CD14-positive monocyte (primary cell): ENCODE measurements at regions not wholly inside any gene's neighbourhood (a gene's known extent, or its start where the extent isn't known, plus 50 kb on each side); places are given as distances from the start of the nearest gene placed in this dataset.

Experiments used
- DNase-seq, 3 donors: peaks; one replicate each; pipeline ENCODE4 v3.0.0-alpha.2; 2011 to 2022
- H2AFZ ChIP-seq: 2 replicates; pipeline ENCODE4 v1.6.0; 2012; ENCODE audit warnings: mild to moderate bottlenecking, low read depth, low read length, inconsistent platforms; ENCODE audit not compliant: insufficient read depth, poor library complexity, severe bottlenecking
- H3K27ac ChIP-seq, 2 donors: 1 replicate in 1 of 2; 2 replicates in 1 of 2; pipeline ENCODE4 v1.5.1; 2012 to 2013; ENCODE audit warnings: low read length in 2 of 2, control low read depth in 1 of 2, inconsistent platforms in 1 of 2, low read depth in 1 of 2, mild to moderate bottlenecking in 1 of 2
- H3K27me3 ChIP-seq, 2 donors: one replicate each; pipeline versions ENCODE4 v1.6.0 to v1.6.1; 2011 to 2013; ENCODE audit warnings: low read length in 2 of 2; ENCODE audit not compliant: control insufficient read depth in 2 of 2, insufficient read depth in 2 of 2
- H3K36me3 ChIP-seq, 2 donors: replicated peaks in 1 of 2; 1 replicate in 1 of 2; 2 replicates in 1 of 2; pipeline versions ENCODE4 v1.5.1 to v1.6.1; 2012 to 2013; ENCODE audit warnings: low read length in 2 of 2, control low read depth in 1 of 2, inconsistent platforms in 1 of 2, mild to moderate bottlenecking in 1 of 2; ENCODE audit not compliant: insufficient read depth in 2 of 2, control insufficient read depth in 1 of 2
- H3K4me1 ChIP-seq, 2 donors: 1 replicate in 1 of 2; 2 replicates in 1 of 2; pipeline versions ENCODE4 v1.5.1 to v1.6.1; 2012 to 2013; ENCODE audit warnings: low read length in 2 of 2, control low read depth in 1 of 2, inconsistent platforms in 1 of 2, mild to moderate bottlenecking in 1 of 2, moderate library complexity in 1 of 2; ENCODE audit not compliant: insufficient read depth in 2 of 2, control insufficient read depth in 1 of 2
- H3K4me2 ChIP-seq: replicated peaks from 2 replicates; pipeline ENCODE3; 2012; ENCODE audit warnings: low read length, moderate library complexity, mild to moderate bottlenecking; ENCODE audit not compliant: poor library complexity, severe bottlenecking; ENCODE audit errors: extremely low read depth
- H3K4me3 ChIP-seq, 3 experiments: fragments of 200-600 bp in 1 of 3; sonication (generic) in 1 of 3; replicated peaks in 1 of 3; 1 replicate in 2 of 3; 2 replicates in 1 of 3; pipeline ENCODE4 v1.5.1; 2011 to 2013; ENCODE audit warnings: low read length in 3 of 3, mild to moderate bottlenecking in 3 of 3, control low read depth in 2 of 3, low read depth in 2 of 3, inconsistent platforms in 1 of 3, moderate library complexity in 1 of 3
- H3K79me2 ChIP-seq: 2 replicates; pipeline ENCODE4 v1.6.0; 2012; ENCODE audit warnings: mild to moderate bottlenecking, control low read depth, inconsistent platforms, low read length, moderate library complexity; ENCODE audit not compliant: insufficient read depth
- H3K9ac ChIP-seq: 2 replicates; pipeline ENCODE4 v1.6.0; 2017; ENCODE audit warnings: low read length, mild to moderate bottlenecking; ENCODE audit not compliant: insufficient read depth, poor library complexity, severe bottlenecking
- H3K9me3 ChIP-seq, 2 donors: replicated peaks in 1 of 2; 1 replicate in 1 of 2; 2 replicates in 1 of 2; pipeline versions ENCODE4 v1.5.1 to v1.6.1; 2012 to 2013; ENCODE audit warnings: low read length in 2 of 2, control low read depth in 1 of 2; ENCODE audit not compliant: control insufficient read depth in 1 of 2, insufficient read depth in 1 of 2
- H4K20me1 ChIP-seq: 2 replicates; pipeline ENCODE4 v1.6.0; 2012; ENCODE audit warnings: mild to moderate bottlenecking, low read length, control low read depth, moderate library complexity; ENCODE audit not compliant: insufficient read depth
- H3K27ac Mint-ChIP-seq, 7 donors: one replicate each; pipeline ENCODE4 v1.8.0; 2020; ENCODE audit warnings: mild to moderate bottlenecking in 7 of 7, mixed read lengths in 7 of 7, moderate library complexity in 6 of 7, inconsistent platforms in 2 of 7
- H3K27me3 Mint-ChIP-seq, 3 donors: one replicate each; pipeline ENCODE4 v1.8.0; 2021 to 2022; ENCODE audit warnings: low read depth in 3 of 3, mild to moderate bottlenecking in 3 of 3, mixed read lengths in 3 of 3, moderate library complexity in 3 of 3, inconsistent platforms in 1 of 3
- H3K36me3 Mint-ChIP-seq, 2 donors: one replicate each; pipeline ENCODE4 v1.8.0; 2020; ENCODE audit warnings: mixed read lengths in 2 of 2, inconsistent platforms in 1 of 2, mild to moderate bottlenecking in 1 of 2
- H3K4me1 Mint-ChIP-seq: one replicate; pipeline ENCODE4 v1.8.0; 2020; ENCODE audit warnings: mild to moderate bottlenecking, mixed read lengths
- H3K4me3 Mint-ChIP-seq, 2 donors: one replicate each; pipeline ENCODE4 v1.8.0; 2020; ENCODE audit warnings: mild to moderate bottlenecking in 2 of 2, mixed read lengths in 2 of 2, moderate library complexity in 1 of 2
- H3K9me3 Mint-ChIP-seq, 7 donors: one replicate each; pipeline ENCODE4 v1.8.0; 2020 to 2022; ENCODE audit warnings: mixed read lengths in 7 of 7, mild to moderate bottlenecking in 6 of 7, moderate library complexity in 6 of 7, inconsistent platforms in 2 of 7
- WGBS: methylation state at CpG from one replicate; pipeline ENCODE4 v1.1.5; 2013; ENCODE audit warnings: missing lambda C conversion rate; ENCODE audit not compliant: insufficient coverage; 5-methylcytosine and 5-hydroxymethylcytosine counted together
- intact Hi-C, 2 donors: fragments of 100-400 bp; cut with micrococcal nuclease; formaldehyde crosslinking; loops; one replicate each; pipeline versions ENCODE4 v1.15.0 to v1.15.1; 2023
- TF ChIP-seq, protein P1 (sequence below): fragments of 200-600 bp; IDR thresholded peaks from one replicate; pipeline ENCODE4 v1.8.0; 2022; ENCODE audit warnings: antibody characterized with exemption, mild to moderate bottlenecking

DNA sequence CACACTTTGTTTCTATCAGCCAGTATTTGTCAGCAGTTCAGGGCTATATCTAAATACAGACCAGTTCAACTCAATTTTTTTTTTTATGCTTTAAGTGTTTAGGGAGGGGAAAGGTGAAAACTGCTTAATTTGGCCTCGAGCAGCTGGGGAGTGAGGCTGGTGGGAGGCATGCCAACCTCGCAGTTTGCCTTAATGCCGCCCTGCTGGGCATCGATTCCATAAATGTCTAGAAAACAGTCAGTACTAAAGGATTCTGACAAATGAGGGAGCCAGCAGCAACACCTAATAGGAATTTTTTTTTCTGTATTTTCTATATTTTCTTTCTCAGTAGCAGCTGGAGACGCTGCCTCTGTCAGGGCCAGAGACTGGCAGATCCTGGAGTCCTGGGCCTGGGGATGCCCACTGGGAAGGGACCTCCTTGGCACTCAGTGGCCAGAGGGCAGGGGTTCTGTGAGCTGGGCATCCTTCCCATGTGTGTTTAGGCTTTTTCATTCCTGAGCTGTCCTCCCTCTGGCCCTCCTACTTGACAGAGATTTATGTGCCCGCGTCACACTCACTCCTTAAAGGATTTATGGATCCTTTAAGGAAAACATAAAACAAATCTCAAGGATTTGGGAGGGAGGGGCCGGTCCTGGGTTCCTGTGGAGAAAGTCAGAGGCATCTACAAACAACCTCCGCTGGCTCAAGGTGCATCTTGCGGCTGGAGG is 117.8 kb downstream of the WNT5A start:
- Histone ChIP-seq H4K20me1 (no peaks in the 10 kb centered on the region), H3K27me3 (no peaks in the 10 kb centered on the region), H3K9me3 (peaks cover 0 to 3% of the 10 kb centered on the region in 2 donors), H2AFZ (no peak overlapping the region), H3K4me1 (no peaks in the 10 kb centered on the region), H3K4me3 (no peak overlapping the region), H3K9ac (no peak overlapping the region), H3K79me2 (no peaks in the 10 kb centered on the region), H3K27ac (no peak overlapping the region), H3K36me3 (no peaks in the 10 kb centered on the region), H3K4me2 (no peak overlapping the region)
- TF ChIP-seq, protein P1, sequence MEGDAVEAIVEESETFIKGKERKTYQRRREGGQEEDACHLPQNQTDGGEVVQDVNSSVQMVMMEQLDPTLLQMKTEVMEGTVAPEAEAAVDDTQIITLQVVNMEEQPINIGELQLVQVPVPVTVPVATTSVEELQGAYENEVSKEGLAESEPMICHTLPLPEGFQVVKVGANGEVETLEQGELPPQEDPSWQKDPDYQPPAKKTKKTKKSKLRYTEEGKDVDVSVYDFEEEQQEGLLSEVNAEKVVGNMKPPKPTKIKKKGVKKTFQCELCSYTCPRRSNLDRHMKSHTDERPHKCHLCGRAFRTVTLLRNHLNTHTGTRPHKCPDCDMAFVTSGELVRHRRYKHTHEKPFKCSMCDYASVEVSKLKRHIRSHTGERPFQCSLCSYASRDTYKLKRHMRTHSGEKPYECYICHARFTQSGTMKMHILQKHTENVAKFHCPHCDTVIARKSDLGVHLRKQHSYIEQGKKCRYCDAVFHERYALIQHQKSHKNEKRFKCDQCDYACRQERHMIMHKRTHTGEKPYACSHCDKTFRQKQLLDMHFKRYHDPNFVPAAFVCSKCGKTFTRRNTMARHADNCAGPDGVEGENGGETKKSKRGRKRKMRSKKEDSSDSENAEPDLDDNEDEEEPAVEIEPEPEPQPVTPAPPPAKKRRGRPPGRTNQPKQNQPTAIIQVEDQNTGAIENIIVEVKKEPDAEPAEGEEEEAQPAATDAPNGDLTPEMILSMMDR: no peak
- no peaks in the 10 kb centered on the region for H3K4me1 Mint-ChIP-seq
- peaks cover 0 to 4% (median 0%) of the 10 kb centered on the region in 7 donors for H3K9me3 Mint-ChIP-seq
- no peak overlapping the region for H3K27ac Mint-ChIP-seq
- no peaks in the 10 kb centered on the region for H3K36me3 Mint-ChIP-seq
- H3K27me3 Mint-ChIP-seq: peaks cover 0 to 3% (median 1%) of the 10 kb centered on the region in 3 donors
- WGBS: 58% methylated on average over 3 of the region's 10 CpGs
- no peak overlapping the region for H3K4me3 Mint-ChIP-seq
- no peak for DNase-seq
- intact Hi-C loops: no loop called here

DNA sequence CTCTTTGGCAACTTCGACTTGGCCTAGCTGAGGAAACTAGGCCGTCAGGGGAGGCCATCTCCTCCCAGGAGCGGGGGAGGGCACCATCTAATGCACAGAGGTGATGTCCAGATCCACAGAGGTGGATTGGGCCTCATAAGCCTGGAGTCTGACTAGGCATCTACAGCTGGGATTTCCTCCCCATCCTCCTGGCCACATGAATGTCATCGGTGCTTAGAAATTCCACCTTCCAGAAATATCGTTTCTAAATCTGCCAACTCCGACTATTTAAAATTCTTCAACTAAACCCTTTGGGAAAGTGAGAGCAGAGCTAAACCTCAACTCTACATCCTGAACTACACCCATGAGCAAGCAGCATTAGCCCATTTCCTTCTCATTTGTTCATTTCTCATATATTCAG is 118.7 kb downstream of the WNT5A start:
- no peak overlapping the region for H2AFZ ChIP-seq
- Mint-ChIP-seq H3K9me3 (peaks cover 0 to 4% (median 0%) of the 10 kb centered on the region in 7 donors), H3K27me3 (peaks cover 0 to 3% (median 1%) of the 10 kb centered on the region in 3 donors), H3K4me1 (no peaks in the 10 kb centered on the region), H3K36me3 (no peaks in the 10 kb centered on the region), H3K4me3 (no peak overlapping the region), H3K27ac (no peak overlapping the region)
- no peaks in the 10 kb centered on the region for H3K36me3 ChIP-seq
- H3K27ac ChIP-seq: no peak overlapping the region
- TF ChIP-seq, protein P1: no peak
- no peaks in the 10 kb centered on the region for H4K20me1 ChIP-seq
- H3K27me3 ChIP-seq: no peaks in the 10 kb centered on the region
- no peak for DNase-seq
- intact Hi-C loops: no loop called here
- H3K4me2 ChIP-seq: no peak overlapping the region
- no peak overlapping the region for H3K9ac ChIP-seq
- H3K79me2 ChIP-seq: no peaks in the 10 kb centered on the region
- H3K9me3 ChIP-seq: peaks cover 0 to 3% of the 10 kb centered on the region in 2 donors
- no peak overlapping the region for H3K4me3 ChIP-seq
- 78% methylated on average over 1 of the region's 6 CpGs for WGBS
- no peaks in the 10 kb centered on the region for H3K4me1 ChIP-seq
